GM18870 (cell line): ENCODE measurements at regions not wholly inside any gene's neighbourhood (a gene's known extent, or its start where the extent isn't known, plus 50 kb on each side); places are given as distances from the start of the nearest gene placed in this dataset.
"Not testable (repeated sequence)": the region's sequence is repeated elsewhere in the genome, so short reads cannot be mapped to it uniquely, and the experiment has no call there.

Source experiments
- ATAC-seq: cut with Tn5 transposase; IDR thresholded peaks from one replicate; pipeline ENCODE4 v1.9.1; 2021; ENCODE audit warnings: moderate library complexity; ENCODE audit not compliant: unreplicated experiment

GRCh38 chr3:162702768-162703385 is 1206.3 kb downstream of the OTOL1 start:
- no peak for ATAC-seq

- ATAC-seq, result no peak
These were observed 1207.6 kb downstream of the OTOL1 start for GRCh38 chr3:162704238-162704637.

GRCh38 chr3:162704799-162705385 is 1208.3 kb downstream of the OTOL1 start:
- ATAC-seq, result no peak

GRCh38 chr3:162708394-162708793 is 1211.8 kb downstream of the OTOL1 start:
- not testable (repeated sequence) for ATAC-seq

- ATAC-seq, result not testable (repeated sequence)
These were observed 1212.5 kb downstream of the OTOL1 start for GRCh38 chr3:162708942-162709706.

- ATAC-seq, result no peak
These were observed 1213.9 kb downstream of the OTOL1 start for GRCh38 chr3:162710332-162711112.

- ATAC-seq, result not testable (repeated sequence)
These were observed 1220.5 kb downstream of the OTOL1 start for GRCh38 chr3:162717074-162717473.

GRCh38 chr3:162718697-162719096 is 1222.1 kb downstream of the OTOL1 start:
- no peak for ATAC-seq

GRCh38 chr3:162719684-162720341 is 1223.2 kb downstream of the OTOL1 start:
- no peak for ATAC-seq

- no peak for ATAC-seq
These were observed 1225.1 kb downstream of the OTOL1 start for GRCh38 chr3:162721736-162722135.

- no peak for ATAC-seq
These were observed 1225.7 kb downstream of the OTOL1 start for GRCh38 chr3:162722337-162722736.

GRCh38 chr3:162722796-162723195 is 1226.2 kb downstream of the OTOL1 start:
- ATAC-seq, result not testable (repeated sequence)

GRCh38 chr3:162729686-162730085 is 1233.1 kb downstream of the OTOL1 start:
- no peak for ATAC-seq

GRCh38 chr3:162731961-162732360 is 1235.4 kb downstream of the OTOL1 start:
- ATAC-seq, result not testable (repeated sequence)

GRCh38 chr3:162738784-162739183 is 1242.2 kb downstream of the OTOL1 start:
- no peak for ATAC-seq

- no peak for ATAC-seq
These were observed 1244.5 kb downstream of the OTOL1 start for GRCh38 chr3:162740941-162741596.

GRCh38 chr3:162742159-162742717 is 1245.6 kb downstream of the OTOL1 start:
- no peak for ATAC-seq

GRCh38 chr3:162743091-162743490 is 1246.5 kb downstream of the OTOL1 start:
- ATAC-seq, result no peak

GRCh38 chr3:162760789-162761188 is 1264.2 kb downstream of the OTOL1 start:
- no peak for ATAC-seq
